Left kidney (tissue), 1 donor: ENCODE measurements at regions not wholly inside any gene's neighbourhood (a gene's known extent, or its start where the extent isn't known, plus 50 kb on each side); places are given as distances from the start of the nearest gene placed in this dataset.

Experiments
- DNase-seq: peaks from one replicate; pipeline ENCODE4 v3.0.0-alpha.2; 2013

- no peak for DNase-seq
These were observed 213.1 kb downstream of the TRAM1L1 start for GRCh38 chr4:116872308-116872707.

- no peak for DNase-seq
These were observed 214.7 kb downstream of the TRAM1L1 start for GRCh38 chr4:116870686-116871085.

- DNase-seq: no peak
These were observed 219.3 kb downstream of the TRAM1L1 start for GRCh38 chr4:116866106-116866505.

GRCh38 chr4:116862592-116862991 is 222.8 kb downstream of the TRAM1L1 start:
- DNase-seq: no peak

- DNase-seq: no peak
These were observed 224.5 kb downstream of the TRAM1L1 start for GRCh38 chr4:116860891-116861290.

- DNase-seq: no peak
These were observed 235.8 kb downstream of the TRAM1L1 start for GRCh38 chr4:116849620-116850019.

GRCh38 chr4:116847616-116848015 is 237.8 kb downstream of the TRAM1L1 start:
- no peak for DNase-seq

GRCh38 chr4:116839826-116840225 is 245.6 kb downstream of the TRAM1L1 start:
- DNase-seq: no peak

- DNase-seq: no peak
These were observed 246.8 kb downstream of the TRAM1L1 start for GRCh38 chr4:116838609-116839008.

GRCh38 chr4:116829187-116829586 is 256.2 kb downstream of the TRAM1L1 start:
- DNase-seq: no peak

- DNase-seq: no peak
These were observed 261.2 kb downstream of the TRAM1L1 start for GRCh38 chr4:116824172-116824571.

GRCh38 chr4:116811730-116812129 is 273.6 kb downstream of the TRAM1L1 start:
- DNase-seq: no peak

- DNase-seq: no peak
These were observed 289.4 kb downstream of the TRAM1L1 start for GRCh38 chr4:116796022-116796421.

GRCh38 chr4:116788723-116789122 is 296.7 kb downstream of the TRAM1L1 start:
- no peak for DNase-seq

GRCh38 chr4:116755051-116755450 is 330.3 kb downstream of the TRAM1L1 start:
- no peak for DNase-seq

- DNase-seq: no peak
These were observed 333.3 kb downstream of the TRAM1L1 start for GRCh38 chr4:116752027-116752426.

GRCh38 chr4:116736756-116737155 is 348.6 kb downstream of the TRAM1L1 start:
- no peak for DNase-seq

GRCh38 chr4:116734178-116734577 is 351.2 kb downstream of the TRAM1L1 start:
- DNase-seq: no peak

GRCh38 chr4:116733370-116733769 is 352.0 kb downstream of the TRAM1L1 start:
- no peak for DNase-seq

GRCh38 chr4:116726523-116726922 is 358.9 kb downstream of the TRAM1L1 start:
- no peak for DNase-seq

GRCh38 chr4:116724249-116724648 is 361.1 kb downstream of the TRAM1L1 start:
- no peak for DNase-seq

GRCh38 chr4:116705466-116705865 is 379.9 kb downstream of the TRAM1L1 start:
- no peak for DNase-seq

GRCh38 chr4:116702949-116703348 is 382.4 kb downstream of the TRAM1L1 start:
- DNase-seq: no peak

- no peak for DNase-seq
These were observed 396.8 kb downstream of the TRAM1L1 start for GRCh38 chr4:116688536-116688935.

GRCh38 chr4:116668190-116668589 is 417.2 kb downstream of the TRAM1L1 start:
- DNase-seq: no peak
